GM23338 (cell line): ENCODE measurements at regions not wholly inside any gene's neighbourhood (a gene's known extent, or its start where the extent isn't known, plus 50 kb on each side); places are given as distances from the start of the nearest gene placed in this dataset.

Experiments
- CREB1 ChIP-seq: fragments of 250-450 bp; sonication (Bioruptor Pico); IDR thresholded peaks from 2 replicates; pipeline ENCODE4 v1.5.0; 2020; ENCODE audit warnings: low read depth, mild to moderate bottlenecking, moderate library complexity
- CTCF ChIP-seq, 2 experiments: fragments of 200-600 bp in 1 of 2; sonication (generic) in 1 of 2; conservative IDR thresholded peaks; 2 replicates each; pipeline versions ENCODE4 v1.5.1 to v1.6.1; 2016 to 2017; ENCODE audit warnings: antibody characterized with exemption in 2 of 2, low read depth in 2 of 2, mild to moderate bottlenecking in 2 of 2, moderate library complexity in 1 of 2
- EZH2 ChIP-seq: fragments of 200-600 bp; sonication (generic); IDR thresholded peaks from one replicate; pipeline ENCODE4 v1.8.0; 2017; ENCODE audit warnings: antibody characterized with exemption, mild to moderate bottlenecking, low read depth; ENCODE audit not compliant: unreplicated experiment
- EZH2phosphoT487 ChIP-seq: fragments of 200-600 bp; sonication (generic); IDR thresholded peaks from one replicate; pipeline ENCODE4 v1.8.1; 2018; ENCODE audit warnings: antibody characterized with exemption; ENCODE audit not compliant: unreplicated experiment
- JUNB ChIP-seq: IDR thresholded peaks from one replicate; pipeline ENCODE4 v1.6.1; 2016; ENCODE audit warnings: antibody characterized with exemption; ENCODE audit not compliant: unreplicated experiment
- NANOG ChIP-seq: IDR thresholded peaks from 2 replicates; pipeline ENCODE4 v1.6.1; 2016; ENCODE audit warnings: antibody characterized with exemption, borderline replicate concordance
- POLR2AphosphoS5 ChIP-seq: IDR thresholded peaks from 2 replicates; pipeline ENCODE4 v1.6.1; 2016; ENCODE audit warnings: antibody characterized with exemption, low read depth
- STAT1 ChIP-seq: IDR thresholded peaks from one replicate; pipeline ENCODE4 v1.6.1; 2016; ENCODE audit warnings: antibody characterized with exemption; ENCODE audit not compliant: unreplicated experiment
- ZNF114 ChIP-seq: fragments of 250-450 bp; sonication (Bioruptor Pico); IDR thresholded peaks from 2 replicates; pipeline ENCODE4 v1.5.0; 2020; ENCODE audit warnings: mild to moderate bottlenecking, moderate library complexity
- ZNF331 ChIP-seq: fragments of 250-450 bp; sonication (Bioruptor Pico); IDR thresholded peaks from 2 replicates; pipeline ENCODE4 v1.5.0; 2020; ENCODE audit warnings: low read depth, mild to moderate bottlenecking, moderate library complexity
- TF ChIP-seq, protein P1 (sequence below): IDR thresholded peaks from one replicate; pipeline ENCODE4 v1.6.1; 2018; ENCODE audit warnings: antibody characterized with exemption; ENCODE audit not compliant: unreplicated experiment
- TF ChIP-seq, protein P2 (sequence below): fragments of 250-450 bp; sonication (Bioruptor Pico); IDR thresholded peaks from 2 replicates; pipeline ENCODE4 v1.5.0; 2020; ENCODE audit warnings: mild to moderate bottlenecking, moderate library complexity
- TF ChIP-seq, protein P3 (sequence below): IDR thresholded peaks from 2 replicates; pipeline ENCODE4 v1.6.1; 2016; ENCODE audit warnings: antibody characterized with exemption

DNA sequence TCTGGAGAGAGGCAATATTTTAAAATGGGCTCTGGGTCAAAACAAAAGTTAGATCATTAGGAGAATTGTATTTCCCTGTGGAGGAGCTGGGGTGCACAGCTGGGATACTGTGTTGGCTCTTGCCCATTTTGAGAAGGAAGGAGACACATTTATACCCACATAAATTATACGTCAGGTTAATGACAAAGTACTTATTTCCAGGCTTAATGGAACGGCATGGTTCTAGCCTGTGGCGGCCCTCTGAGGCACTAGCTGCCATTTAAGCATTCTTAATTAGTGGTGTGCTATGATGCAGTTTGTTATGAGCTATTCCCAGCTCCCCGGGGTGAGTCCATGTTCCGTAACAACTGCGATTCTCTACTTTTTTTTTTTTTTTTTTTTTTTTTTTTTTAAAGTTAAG lies 193.5 kb downstream of the SEC23IP start:
- TF ChIP-seq CTCF (conservative IDR thresholded peaks at IDR 0.05; ENCODE audit: low read depth in 2 of 2) (no peak), EZH2phosphoT487 (no peak), EZH2 (no peak), CREB1 (CRISPR knock-in tag) (no peak), ZNF114 (CRISPR knock-in tag) (no peak), POLR2AphosphoS5 (no peak), NANOG (no peak), STAT1 (no peak), JUNB (no peak), ZNF331 (CRISPR knock-in tag) (no peak)
- TF ChIP-seq, protein P1, sequence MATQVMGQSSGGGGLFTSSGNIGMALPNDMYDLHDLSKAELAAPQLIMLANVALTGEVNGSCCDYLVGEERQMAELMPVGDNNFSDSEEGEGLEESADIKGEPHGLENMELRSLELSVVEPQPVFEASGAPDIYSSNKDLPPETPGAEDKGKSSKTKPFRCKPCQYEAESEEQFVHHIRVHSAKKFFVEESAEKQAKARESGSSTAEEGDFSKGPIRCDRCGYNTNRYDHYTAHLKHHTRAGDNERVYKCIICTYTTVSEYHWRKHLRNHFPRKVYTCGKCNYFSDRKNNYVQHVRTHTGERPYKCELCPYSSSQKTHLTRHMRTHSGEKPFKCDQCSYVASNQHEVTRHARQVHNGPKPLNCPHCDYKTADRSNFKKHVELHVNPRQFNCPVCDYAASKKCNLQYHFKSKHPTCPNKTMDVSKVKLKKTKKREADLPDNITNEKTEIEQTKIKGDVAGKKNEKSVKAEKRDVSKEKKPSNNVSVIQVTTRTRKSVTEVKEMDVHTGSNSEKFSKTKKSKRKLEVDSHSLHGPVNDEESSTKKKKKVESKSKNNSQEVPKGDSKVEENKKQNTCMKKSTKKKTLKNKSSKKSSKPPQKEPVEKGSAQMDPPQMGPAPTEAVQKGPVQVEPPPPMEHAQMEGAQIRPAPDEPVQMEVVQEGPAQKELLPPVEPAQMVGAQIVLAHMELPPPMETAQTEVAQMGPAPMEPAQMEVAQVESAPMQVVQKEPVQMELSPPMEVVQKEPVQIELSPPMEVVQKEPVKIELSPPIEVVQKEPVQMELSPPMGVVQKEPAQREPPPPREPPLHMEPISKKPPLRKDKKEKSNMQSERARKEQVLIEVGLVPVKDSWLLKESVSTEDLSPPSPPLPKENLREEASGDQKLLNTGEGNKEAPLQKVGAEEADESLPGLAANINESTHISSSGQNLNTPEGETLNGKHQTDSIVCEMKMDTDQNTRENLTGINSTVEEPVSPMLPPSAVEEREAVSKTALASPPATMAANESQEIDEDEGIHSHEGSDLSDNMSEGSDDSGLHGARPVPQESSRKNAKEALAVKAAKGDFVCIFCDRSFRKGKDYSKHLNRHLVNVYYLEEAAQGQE: no peak
- TF ChIP-seq, protein P2, sequence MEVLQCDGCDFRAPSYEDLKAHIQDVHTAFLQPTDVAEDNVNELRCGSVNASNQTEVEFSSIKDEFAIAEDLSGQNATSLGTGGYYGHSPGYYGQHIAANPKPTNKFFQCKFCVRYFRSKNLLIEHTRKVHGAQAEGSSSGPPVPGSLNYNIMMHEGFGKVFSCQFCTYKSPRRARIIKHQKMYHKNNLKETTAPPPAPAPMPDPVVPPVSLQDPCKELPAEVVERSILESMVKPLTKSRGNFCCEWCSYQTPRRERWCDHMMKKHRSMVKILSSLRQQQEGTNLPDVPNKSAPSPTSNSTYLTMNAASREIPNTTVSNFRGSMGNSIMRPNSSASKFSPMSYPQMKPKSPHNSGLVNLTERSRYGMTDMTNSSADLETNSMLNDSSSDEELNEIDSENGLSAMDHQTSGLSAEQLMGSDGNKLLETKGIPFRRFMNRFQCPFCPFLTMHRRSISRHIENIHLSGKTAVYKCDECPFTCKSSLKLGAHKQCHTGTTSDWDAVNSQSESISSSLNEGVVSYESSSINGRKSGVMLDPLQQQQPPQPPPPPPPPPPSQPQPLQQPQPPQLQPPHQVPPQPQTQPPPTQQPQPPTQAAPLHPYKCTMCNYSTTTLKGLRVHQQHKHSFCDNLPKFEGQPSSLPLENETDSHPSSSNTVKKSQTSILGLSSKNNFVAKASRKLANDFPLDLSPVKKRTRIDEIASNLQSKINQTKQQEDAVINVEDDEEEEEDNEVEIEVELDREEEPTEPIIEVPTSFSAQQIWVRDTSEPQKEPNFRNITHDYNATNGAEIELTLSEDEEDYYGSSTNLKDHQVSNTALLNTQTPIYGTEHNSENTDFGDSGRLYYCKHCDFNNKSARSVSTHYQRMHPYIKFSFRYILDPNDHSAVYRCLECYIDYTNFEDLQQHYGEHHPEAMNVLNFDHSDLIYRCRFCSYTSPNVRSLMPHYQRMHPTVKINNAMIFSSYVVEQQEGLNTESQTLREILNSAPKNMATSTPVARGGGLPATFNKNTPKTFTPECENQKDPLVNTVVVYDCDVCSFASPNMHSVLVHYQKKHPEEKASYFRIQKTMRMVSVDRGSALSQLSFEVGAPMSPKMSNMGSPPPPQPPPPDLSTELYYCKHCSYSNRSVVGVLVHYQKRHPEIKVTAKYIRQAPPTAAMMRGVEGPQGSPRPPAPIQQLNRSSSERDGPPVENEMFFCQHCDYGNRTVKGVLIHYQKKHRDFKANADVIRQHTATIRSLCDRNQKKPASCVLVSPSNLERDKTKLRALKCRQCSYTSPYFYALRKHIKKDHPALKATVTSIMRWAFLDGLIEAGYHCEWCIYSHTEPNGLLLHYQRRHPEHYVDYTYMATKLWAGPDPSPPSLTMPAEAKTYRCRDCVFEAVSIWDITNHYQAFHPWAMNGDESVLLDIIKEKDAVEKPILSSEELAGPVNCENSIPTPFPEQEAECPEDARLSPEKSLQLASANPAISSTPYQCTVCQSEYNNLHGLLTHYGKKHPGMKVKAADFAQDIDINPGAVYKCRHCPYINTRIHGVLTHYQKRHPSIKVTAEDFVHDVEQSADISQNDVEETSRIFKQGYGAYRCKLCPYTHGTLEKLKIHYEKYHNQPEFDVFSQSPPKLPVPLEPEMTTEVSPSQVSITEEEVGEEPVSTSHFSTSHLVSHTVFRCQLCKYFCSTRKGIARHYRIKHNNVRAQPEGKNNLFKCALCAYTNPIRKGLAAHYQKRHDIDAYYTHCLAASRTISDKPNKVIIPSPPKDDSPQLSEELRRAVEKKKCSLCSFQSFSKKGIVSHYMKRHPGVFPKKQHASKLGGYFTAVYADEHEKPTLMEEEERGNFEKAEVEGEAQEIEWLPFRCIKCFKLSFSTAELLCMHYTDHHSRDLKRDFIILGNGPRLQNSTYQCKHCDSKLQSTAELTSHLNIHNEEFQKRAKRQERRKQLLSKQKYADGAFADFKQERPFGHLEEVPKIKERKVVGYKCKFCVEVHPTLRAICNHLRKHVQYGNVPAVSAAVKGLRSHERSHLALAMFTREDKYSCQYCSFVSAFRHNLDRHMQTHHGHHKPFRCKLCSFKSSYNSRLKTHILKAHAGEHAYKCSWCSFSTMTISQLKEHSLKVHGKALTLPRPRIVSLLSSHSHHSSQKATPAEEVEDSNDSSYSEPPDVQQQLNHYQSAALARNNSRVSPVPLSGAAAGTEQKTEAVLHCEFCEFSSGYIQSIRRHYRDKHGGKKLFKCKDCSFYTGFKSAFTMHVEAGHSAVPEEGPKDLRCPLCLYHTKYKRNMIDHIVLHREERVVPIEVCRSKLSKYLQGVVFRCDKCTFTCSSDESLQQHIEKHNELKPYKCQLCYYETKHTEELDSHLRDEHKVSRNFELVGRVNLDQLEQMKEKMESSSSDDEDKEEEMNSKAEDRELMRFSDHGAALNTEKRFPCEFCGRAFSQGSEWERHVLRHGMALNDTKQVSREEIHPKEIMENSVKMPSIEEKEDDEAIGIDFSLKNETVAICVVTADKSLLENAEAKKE (CRISPR knock-in tag): no peak
- TF ChIP-seq, protein P3, sequence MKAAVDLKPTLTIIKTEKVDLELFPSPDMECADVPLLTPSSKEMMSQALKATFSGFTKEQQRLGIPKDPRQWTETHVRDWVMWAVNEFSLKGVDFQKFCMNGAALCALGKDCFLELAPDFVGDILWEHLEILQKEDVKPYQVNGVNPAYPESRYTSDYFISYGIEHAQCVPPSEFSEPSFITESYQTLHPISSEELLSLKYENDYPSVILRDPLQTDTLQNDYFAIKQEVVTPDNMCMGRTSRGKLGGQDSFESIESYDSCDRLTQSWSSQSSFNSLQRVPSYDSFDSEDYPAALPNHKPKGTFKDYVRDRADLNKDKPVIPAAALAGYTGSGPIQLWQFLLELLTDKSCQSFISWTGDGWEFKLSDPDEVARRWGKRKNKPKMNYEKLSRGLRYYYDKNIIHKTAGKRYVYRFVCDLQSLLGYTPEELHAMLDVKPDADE: no peak
